ENCODE measurements at regions not wholly inside any gene's neighbourhood (a gene's known extent, or its start where the extent isn't known, plus 50 kb on each side); places are given as distances from the start of the nearest gene placed in this dataset.
"Not testable (repeated sequence)": the region's sequence is repeated elsewhere in the genome, so short reads cannot be mapped to it uniquely, and the experiment has no call there.

GRCh38 chr7:69090936-69091335 lies 507.3 kb upstream of the AUTS2 start:
- no peak for TF ChIP-seq CTCF (IDR thresholded peaks at IDR 0.05; ENCODE audit: insufficient read depth, low read depth, low read length, missing control alignments)
- no peak for DNase-seq (ENCODE audit: low read depth)
- no peak overlapping the region for H3K4me3 ChIP-seq (ENCODE audit: low read depth, low read length)

GRCh38 chr7:69091521-69091920 lies 506.8 kb upstream of the AUTS2 start:
- H3K4me3 ChIP-seq (ENCODE audit: low read depth, low read length): no peak overlapping the region
- DNase-seq (ENCODE audit: low read depth): no peak
- no peak for TF ChIP-seq CTCF (IDR thresholded peaks at IDR 0.05; ENCODE audit: insufficient read depth, low read depth, low read length, missing control alignments)

- DNase-seq (ENCODE audit: low read depth): no peak
- no peak for TF ChIP-seq CTCF (IDR thresholded peaks at IDR 0.05; ENCODE audit: insufficient read depth, low read depth, low read length, missing control alignments)
- H3K4me3 ChIP-seq (ENCODE audit: low read depth, low read length): no peak overlapping the region
Measured at GRCh38 chr7:69095127-69095526, 503.1 kb upstream of the AUTS2 start.

- TF ChIP-seq CTCF (IDR thresholded peaks at IDR 0.05; ENCODE audit: insufficient read depth, low read depth, low read length, missing control alignments): no peak
- H3K4me3 ChIP-seq (ENCODE audit: low read depth, low read length): no peak overlapping the region
- no peak for DNase-seq (ENCODE audit: low read depth)
Measured at GRCh38 chr7:69095649-69096048, 502.6 kb upstream of the AUTS2 start.

- no peak for DNase-seq (ENCODE audit: low read depth)
- no peak for TF ChIP-seq CTCF (IDR thresholded peaks at IDR 0.05; ENCODE audit: insufficient read depth, low read depth, low read length, missing control alignments)
- no peak overlapping the region for H3K4me3 ChIP-seq (ENCODE audit: low read depth, low read length)
Measured at GRCh38 chr7:69104023-69104422, 494.3 kb upstream of the AUTS2 start.

GRCh38 chr7:69105092-69105491 lies 493.2 kb upstream of the AUTS2 start:
- no peak for DNase-seq (ENCODE audit: low read depth)
- TF ChIP-seq CTCF (IDR thresholded peaks at IDR 0.05; ENCODE audit: insufficient read depth, low read depth, low read length, missing control alignments): no peak
- H3K4me3 ChIP-seq (ENCODE audit: low read depth, low read length): no peak overlapping the region

- no peak for TF ChIP-seq CTCF (IDR thresholded peaks at IDR 0.05; ENCODE audit: insufficient read depth, low read depth, low read length, missing control alignments)
- no peak for DNase-seq (ENCODE audit: low read depth)
- H3K4me3 ChIP-seq (ENCODE audit: low read depth, low read length): no peak overlapping the region
Measured at GRCh38 chr7:69105981-69106380, 492.3 kb upstream of the AUTS2 start.

- not testable (repeated sequence) for H3K4me3 ChIP-seq (ENCODE audit: low read depth, low read length); DNase-seq (ENCODE audit: low read depth)
Measured at GRCh38 chr7:69106449-69106848, 491.8 kb upstream of the AUTS2 start.

- DNase-seq (ENCODE audit: low read depth); H3K4me3 ChIP-seq (ENCODE audit: low read depth, low read length): not testable (repeated sequence)
Measured at GRCh38 chr7:69106946-69107345, 491.3 kb upstream of the AUTS2 start.

All from GM12865 (cell line).